ENCODE measurements at regions not wholly inside any gene's neighbourhood (a gene's known extent, or its start where the extent isn't known, plus 50 kb on each side); places are given as distances from the start of the nearest gene placed in this dataset.

GRCh38 chr1:47519971-47520370, 82.1 kb downstream of the FOXD2 start:
- H3K27me3 ChIP-seq = no peaks in the 10 kb centered on the region
- in situ Hi-C loops (cut with MboI; ENCODE audit: low sequenced_read_pairs in 4 of 4) = loop anchor here in 1 of 4 donors (10.0 kb wide), 1 partner anchor 195 kb away; no protein-coding TSS in a partner anchor
- H3K4me3 ChIP-seq = no peak overlapping the region
- intact Hi-C loops (cut with DNase I; ENCODE audit: low total_unique reads) = no loop called here
- TF ChIP-seq POLR2A (IDR thresholded peaks at IDR 0.05) (no peak), CTCF (IDR thresholded peaks at IDR 0.05 in 4 of 5, conservative IDR thresholded peaks at IDR 0.05 in 1 of 5) (no peak)
- no peaks in the 10 kb centered on the region for H3K4me1 ChIP-seq
- H3K9me3 ChIP-seq = no peaks in the 10 kb centered on the region
- H3K36me3 ChIP-seq = no peaks in the 10 kb centered on the region
- DNase-seq (no peak), ATAC-seq (no peak)
- no peak overlapping the region for H3K27ac ChIP-seq

- ATAC-seq (no peak), DNase-seq (no peak)
- Histone ChIP-seq H3K27ac (no peak overlapping the region), H3K4me1 (no peaks in the 10 kb centered on the region), H3K27me3 (no peaks in the 10 kb centered on the region), H3K4me3 (no peak overlapping the region), H3K9me3 (no peaks in the 10 kb centered on the region), H3K36me3 (no peaks in the 10 kb centered on the region)
- TF ChIP-seq CTCF (IDR thresholded peaks at IDR 0.05 in 4 of 5, conservative IDR thresholded peaks at IDR 0.05 in 1 of 5) (no peak), POLR2A (IDR thresholded peaks at IDR 0.05) (no peak)
- in situ Hi-C loops (cut with MboI; ENCODE audit: low sequenced_read_pairs in 4 of 4) = loop anchor here in 1 of 4 donors (10.0 kb wide), 1 partner anchor 194 kb away; no protein-coding TSS in a partner anchor
- intact Hi-C loops (cut with DNase I; ENCODE audit: low total_unique reads) = no loop called here
These were observed 83.4 kb downstream of the FOXD2 start for GRCh38 chr1:47521034-47521881.

DNA sequence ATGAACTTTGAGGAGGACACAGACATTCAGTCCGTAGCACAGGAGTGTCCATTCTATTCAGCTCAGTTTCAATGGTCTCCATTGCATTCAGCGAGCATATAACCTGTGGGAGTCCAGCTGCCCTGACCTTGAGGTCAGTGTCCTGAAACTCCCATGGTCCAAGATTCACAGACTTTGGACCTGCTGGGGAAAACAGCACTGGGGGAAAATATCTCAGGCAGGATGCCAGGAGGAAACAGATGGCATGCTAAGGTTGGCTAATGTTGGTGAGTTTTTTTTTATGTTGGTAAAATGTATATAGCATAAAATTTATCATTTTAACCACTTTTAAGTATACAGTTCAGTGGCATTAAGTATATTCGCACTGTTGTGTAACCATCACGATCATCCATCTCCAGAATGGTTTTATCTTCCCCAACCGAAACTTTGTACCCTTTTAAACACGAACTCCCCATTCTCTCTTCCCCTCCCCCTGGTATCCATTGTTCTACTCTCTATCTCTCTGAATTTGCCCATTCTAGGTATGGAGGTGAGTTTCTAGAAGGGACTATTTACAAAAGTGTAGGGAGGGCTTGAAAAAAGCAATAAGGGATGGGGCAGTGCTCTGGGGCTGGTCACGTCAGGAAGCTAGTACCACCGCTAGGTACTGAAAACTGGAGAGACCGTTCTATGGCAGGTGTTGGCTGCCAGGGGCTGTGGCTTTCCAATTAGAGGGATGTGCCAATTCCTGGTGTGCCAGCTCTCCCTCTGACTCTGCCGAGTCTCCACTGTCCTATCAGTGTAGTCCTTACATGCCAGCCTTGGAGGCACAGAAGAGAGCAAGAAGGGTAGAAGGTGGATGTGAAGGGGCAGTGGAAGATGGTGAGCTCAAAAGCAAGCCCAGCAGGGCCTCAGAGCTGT, 85.3 kb downstream of the FOXD2 start:
- ATAC-seq (no peak), DNase-seq (no peak)
- no peaks in the 10 kb centered on the region for H3K9me3 ChIP-seq
- intact Hi-C loops (cut with DNase I; ENCODE audit: low total_unique reads) (no loop called here), in situ Hi-C loops (cut with MboI; ENCODE audit: low sequenced_read_pairs in 4 of 4) (loop anchor here in 1 of 4 donors (10.0 kb wide), 1 partner anchor 192 kb away; no protein-coding TSS in a partner anchor)
- no peak overlapping the region for H3K27ac ChIP-seq
- no peaks in the 10 kb centered on the region for H3K36me3 ChIP-seq
- no peaks in the 10 kb centered on the region for H3K27me3 ChIP-seq
- no peak overlapping the region for H3K4me3 ChIP-seq
- no peaks in the 10 kb centered on the region for H3K4me1 ChIP-seq
- TF ChIP-seq POLR2A (IDR thresholded peaks at IDR 0.05) (no peak), CTCF (IDR thresholded peaks at IDR 0.05 in 4 of 5, conservative IDR thresholded peaks at IDR 0.05 in 1 of 5) (no peak)

DNA sequence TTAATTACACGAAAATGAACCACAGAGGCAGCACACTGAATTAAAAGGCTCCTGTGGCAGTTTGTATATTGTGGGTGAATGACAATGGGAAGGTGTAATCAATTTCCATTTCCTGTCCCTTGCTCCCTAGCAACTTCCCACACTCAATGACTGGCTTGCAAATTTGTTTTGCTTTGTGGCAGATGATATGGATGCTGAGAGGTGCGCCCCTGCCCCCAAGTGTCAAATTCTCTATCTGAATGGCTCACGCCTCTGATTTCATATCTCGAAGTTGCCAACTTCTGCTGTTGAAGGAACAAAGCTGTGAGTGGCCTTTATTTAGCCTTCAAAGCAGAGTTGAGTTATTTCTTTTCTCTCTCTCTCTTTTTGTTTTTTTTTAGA, 86.0 kb downstream of the FOXD2 start:
- intact Hi-C loops (cut with DNase I; ENCODE audit: low total_unique reads) = no loop called here
- Histone ChIP-seq H3K27me3 (no peaks in the 10 kb centered on the region), H3K4me3 (no peak overlapping the region), H3K27ac (no peak overlapping the region), H3K4me1 (no peaks in the 10 kb centered on the region), H3K9me3 (no peaks in the 10 kb centered on the region), H3K36me3 (no peaks in the 10 kb centered on the region)
- ATAC-seq (no peak), DNase-seq (no peak)
- in situ Hi-C loops (cut with MboI; ENCODE audit: low sequenced_read_pairs in 4 of 4) = loop anchor here in 1 of 4 donors (10.0 kb wide), 1 partner anchor 191 kb away; no protein-coding TSS in a partner anchor
- TF ChIP-seq CTCF (IDR thresholded peaks at IDR 0.05 in 4 of 5, conservative IDR thresholded peaks at IDR 0.05 in 1 of 5) (no peak), POLR2A (IDR thresholded peaks at IDR 0.05) (no peak)
